Retinal pigment epithelial cell (primary cell): ENCODE measurements at regions not wholly inside any gene's neighbourhood (a gene's known extent, or its start where the extent isn't known, plus 50 kb on each side); places are given as distances from the start of the nearest gene placed in this dataset.
A peak's percentile ranks its signal among the peaks of the same experiment; 100 is the strongest.
"Not testable (repeated sequence)": the region's sequence is repeated elsewhere in the genome, so short reads cannot be mapped to it uniquely, and the experiment has no call there.

Source experiments
- DNase-seq: peaks from one replicate; pipeline ENCODE4 v3.0.0-alpha.2; 2010; ENCODE audit warnings: low read depth
- H3K4me3 ChIP-seq: 2 replicates; pipeline ENCODE4 v1.5.1; 2011; ENCODE audit warnings: mild to moderate bottlenecking, low read length, control low read depth, moderate library complexity
- CTCF ChIP-seq: conservative IDR thresholded peaks from 2 replicates; pipeline ENCODE4 v1.5.1; 2011; ENCODE audit warnings: low read depth, low read length, control low read depth, inconsistent platforms

- no peak for DNase-seq
- no peak overlapping the region for H3K4me3 ChIP-seq
- TF ChIP-seq CTCF = no peak
These were observed 697.2 kb downstream of the TOX3 start for GRCh38 chr16:51849715-51850114.

- DNase-seq = no peak
- TF ChIP-seq CTCF = no peak
- H3K4me3 ChIP-seq = no peak overlapping the region
These were observed 694.7 kb upstream of the SALL1 start for GRCh38 chr16:51845586-51846305.

- H3K4me3 ChIP-seq = no peak overlapping the region
- no peak for TF ChIP-seq CTCF
- peak; percentile 78 for DNase-seq
These were observed 688.8 kb upstream of the SALL1 start for GRCh38 chr16:51839727-51840462.

GRCh38 chr16:51834794-51835193 is 683.7 kb upstream of the SALL1 start:
- H3K4me3 ChIP-seq = no peak overlapping the region
- DNase-seq = no peak
- no peak for TF ChIP-seq CTCF

GRCh38 chr16:51834133-51834532 is 683.1 kb upstream of the SALL1 start:
- DNase-seq = no peak
- no peak overlapping the region for H3K4me3 ChIP-seq
- no peak for TF ChIP-seq CTCF

- TF ChIP-seq CTCF = no peak
- no peak overlapping the region for H3K4me3 ChIP-seq
- DNase-seq = no peak
These were observed 680.7 kb upstream of the SALL1 start for GRCh38 chr16:51831595-51832367.

GRCh38 chr16:51831034-51831433 is 680.0 kb upstream of the SALL1 start:
- not testable (repeated sequence) for DNase-seq, H3K4me3 ChIP-seq
